GM18502 (cell line): ENCODE measurements at regions not wholly inside any gene's neighbourhood (a gene's known extent, or its start where the extent isn't known, plus 50 kb on each side); places are given as distances from the start of the nearest gene placed in this dataset.
"Not testable (repeated sequence)": the region's sequence is repeated elsewhere in the genome, so short reads cannot be mapped to it uniquely, and the experiment has no call there.

Source experiments
- ATAC-seq: cut with Tn5 transposase; IDR thresholded peaks from one replicate; pipeline ENCODE4 v1.9.1; 2021; ENCODE audit warnings: mild to moderate bottlenecking; ENCODE audit not compliant: unreplicated experiment, poor library complexity

- peak; percentile 43 for ATAC-seq
Measured at GRCh38 chr10:36880898-36881297, 244.5 kb upstream of the ANKRD30A start.

- ATAC-seq, result peak; percentile 78
Measured at GRCh38 chr10:36872702-36873393, 252.6 kb upstream of the ANKRD30A start.

- no peak for ATAC-seq
Measured at GRCh38 chr10:36840788-36841187, 284.6 kb upstream of the ANKRD30A start.

- ATAC-seq, result no peak
Measured at GRCh38 chr10:36837416-36837815, 288.0 kb upstream of the ANKRD30A start.

GRCh38 chr10:36819781-36820180 is 305.6 kb upstream of the ANKRD30A start:
- ATAC-seq, result no peak

- no peak for ATAC-seq
Measured at GRCh38 chr10:36817898-36818297, 307.5 kb upstream of the ANKRD30A start.

- no peak for ATAC-seq
Measured at GRCh38 chr10:36808625-36809362, 316.6 kb upstream of the ANKRD30A start.

GRCh38 chr10:36803229-36803628 is 322.2 kb upstream of the ANKRD30A start:
- no peak for ATAC-seq

- ATAC-seq, result no peak
Measured at GRCh38 chr10:36802490-36803153, 322.8 kb upstream of the ANKRD30A start.

- ATAC-seq, result no peak
Measured at GRCh38 chr10:36801660-36802059, 323.7 kb upstream of the ANKRD30A start.

GRCh38 chr10:36794981-36795380 is 330.4 kb upstream of the ANKRD30A start:
- no peak for ATAC-seq

- no peak for ATAC-seq
Measured at GRCh38 chr10:36789974-36790373, 335.4 kb upstream of the ANKRD30A start.

GRCh38 chr10:36788152-36788551 is 337.2 kb upstream of the ANKRD30A start:
- no peak for ATAC-seq

GRCh38 chr10:36783400-36783799 is 342.0 kb upstream of the ANKRD30A start:
- ATAC-seq, result no peak

- ATAC-seq, result no peak
Measured at GRCh38 chr10:36781570-36781969, 343.8 kb upstream of the ANKRD30A start.

GRCh38 chr10:36780158-36780557 is 345.2 kb upstream of the ANKRD30A start:
- no peak for ATAC-seq

- no peak for ATAC-seq
Measured at GRCh38 chr10:36779238-36779846, 346.1 kb upstream of the ANKRD30A start.

- ATAC-seq, result no peak
Measured at GRCh38 chr10:36778651-36779050, 346.7 kb upstream of the ANKRD30A start.

GRCh38 chr10:36773652-36774051 is 351.7 kb upstream of the ANKRD30A start:
- no peak for ATAC-seq

GRCh38 chr10:36771725-36772124 is 353.7 kb upstream of the ANKRD30A start:
- no peak for ATAC-seq

- not testable (repeated sequence) for ATAC-seq
Measured at GRCh38 chr10:36769741-36770140, 355.7 kb upstream of the ANKRD30A start.
